Hypothalamus (tissue), 51 donors: ENCODE measurements at regions not wholly inside any gene's neighbourhood (a gene's known extent, or its start where the extent isn't known, plus 50 kb on each side); places are given as distances from the start of the nearest gene placed in this dataset.

Experiments used
- DNase-seq, 51 donors: peaks; one replicate each; lab custom pipeline; 2025; lab: John Stamatoyannopoulos, UW

DNA sequence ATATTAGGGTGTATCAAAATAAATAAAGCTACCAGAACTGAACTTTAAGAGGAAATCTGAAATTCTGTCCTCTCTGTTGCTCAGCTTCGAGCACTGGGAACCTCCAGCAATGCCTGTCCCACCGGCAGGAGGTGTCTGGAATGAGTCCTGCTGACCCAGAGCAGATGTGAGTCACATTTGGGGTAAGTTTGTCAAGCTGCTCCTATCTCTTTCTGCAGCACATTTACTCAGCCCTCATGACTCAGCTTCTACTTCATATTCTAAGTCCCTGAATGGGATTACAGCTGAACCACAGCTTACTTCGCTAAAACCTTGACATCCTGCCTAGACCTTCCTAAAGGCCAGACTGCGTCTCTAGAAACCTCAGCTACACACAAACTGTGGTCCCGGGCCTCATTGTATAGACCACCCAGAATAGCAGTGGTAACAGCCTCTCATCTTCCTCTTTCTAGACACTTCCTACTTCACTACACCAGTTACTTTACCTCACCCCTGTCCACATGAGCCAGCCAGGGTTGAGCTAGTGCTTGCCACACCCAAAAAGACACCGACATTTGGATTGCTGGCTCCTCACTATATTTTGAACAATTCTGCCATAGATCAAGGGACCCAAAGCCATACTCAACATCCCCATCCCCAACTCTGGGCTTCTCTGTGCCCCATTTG, 109.6 kb upstream of the TMCO5A start:
- no peak for DNase-seq

DNA sequence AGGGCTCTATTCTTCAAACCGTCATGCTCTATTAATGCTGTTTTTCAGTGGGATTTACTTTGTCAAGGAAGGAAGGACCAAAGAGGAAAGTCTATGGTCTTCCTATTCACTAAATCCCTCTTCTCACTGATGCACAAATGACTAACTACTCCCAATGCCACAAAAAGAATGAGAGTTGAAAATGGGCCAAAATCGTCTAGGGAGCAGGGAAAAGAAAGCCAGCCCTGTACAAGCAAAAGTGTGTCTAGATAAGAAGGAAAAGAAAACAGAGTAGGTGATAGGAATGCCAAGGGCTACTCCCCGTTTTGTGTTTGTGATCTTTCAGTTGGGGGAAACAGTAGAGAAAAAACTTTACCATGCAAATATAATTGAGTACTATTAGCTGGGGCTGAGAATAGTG, 97.2 kb upstream of the TMCO5A start:
- no peak for DNase-seq

- no peak for DNase-seq
Observed at GRCh38 chr15:37847776-37848175, 86.7 kb upstream of the TMCO5A start.

GRCh38 chr15:37856109-37856508, 78.3 kb upstream of the TMCO5A start:
- DNase-seq = no peak

DNA sequence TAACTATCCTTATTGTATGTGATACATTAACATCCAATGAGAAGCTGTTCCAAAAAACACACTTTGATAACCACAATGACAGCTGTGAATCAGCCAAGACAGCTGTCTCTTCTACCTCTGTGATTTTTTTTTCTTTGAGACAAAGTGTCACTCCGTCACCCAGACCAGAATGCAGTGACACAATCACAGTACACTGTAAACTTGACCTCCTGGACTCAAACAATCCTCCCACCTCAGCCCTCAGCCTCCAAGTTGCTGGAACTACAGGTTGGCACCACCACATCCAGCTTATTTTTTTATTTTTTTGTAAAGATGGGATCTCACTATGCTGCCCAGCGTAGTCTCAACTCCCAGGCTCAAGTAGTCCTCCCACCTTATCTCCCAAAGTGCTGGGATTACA, 73.5 kb upstream of the TMCO5A start:
- no peak for DNase-seq

DNA sequence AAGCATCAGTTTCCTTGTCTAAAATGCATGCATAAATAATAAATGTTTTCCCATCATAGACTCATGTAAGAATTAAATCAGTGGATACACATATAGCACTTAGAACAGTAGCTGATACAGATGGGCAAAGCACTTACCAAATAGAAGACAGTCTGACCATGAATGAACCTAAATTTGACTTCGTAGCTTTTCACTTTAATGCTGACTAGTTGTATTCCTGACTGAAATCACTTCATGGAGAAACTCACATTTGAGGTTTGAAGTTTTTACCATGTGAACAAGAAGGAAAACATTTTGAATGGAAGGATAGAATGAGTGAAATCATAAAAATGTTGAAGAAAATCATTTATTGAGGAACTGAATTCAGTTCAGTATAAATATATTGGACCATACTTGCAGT, 68.8 kb upstream of the TMCO5A start:
- DNase-seq = no peak

DNA sequence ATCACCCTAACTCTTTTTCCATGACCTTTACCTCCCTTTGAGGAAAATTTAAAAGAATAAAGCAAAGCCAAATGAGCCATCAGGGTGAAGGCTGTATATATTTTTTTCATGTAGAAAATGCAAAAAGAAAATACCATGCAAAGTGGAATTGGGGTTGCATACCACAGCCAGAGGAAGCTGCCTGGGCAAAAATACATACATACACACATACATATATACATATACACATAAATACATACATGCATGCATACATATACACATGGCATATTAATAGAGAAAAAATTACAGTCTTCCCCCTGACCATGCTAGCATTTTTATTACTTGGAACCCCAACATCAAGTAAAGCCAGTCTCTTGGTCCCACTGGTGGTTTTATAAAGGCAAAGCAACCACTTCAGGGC, 63.7 kb upstream of the TMCO5A start:
- no peak for DNase-seq

DNA sequence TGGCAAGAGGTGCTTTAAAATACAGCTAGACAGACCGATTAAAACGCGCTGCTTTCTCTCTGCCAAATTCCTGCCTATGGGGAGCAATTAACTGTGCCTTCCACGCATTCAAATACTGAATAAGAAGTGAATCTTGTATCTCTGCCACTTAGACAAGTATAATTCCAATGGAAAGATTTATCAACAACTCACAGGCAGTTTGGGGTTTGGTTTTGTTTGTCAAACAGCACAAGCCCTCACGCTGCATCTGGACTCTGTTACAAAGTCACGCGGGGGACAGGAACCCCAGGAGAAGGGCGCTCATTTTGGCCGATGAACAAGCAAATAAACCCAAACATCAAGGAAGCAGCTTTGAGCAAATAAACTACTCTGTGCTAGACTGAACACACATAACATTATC, 61.8 kb upstream of the TMCO5A start:
- peak in 1 of 51 donors; percentile 13 for DNase-seq

DNA sequence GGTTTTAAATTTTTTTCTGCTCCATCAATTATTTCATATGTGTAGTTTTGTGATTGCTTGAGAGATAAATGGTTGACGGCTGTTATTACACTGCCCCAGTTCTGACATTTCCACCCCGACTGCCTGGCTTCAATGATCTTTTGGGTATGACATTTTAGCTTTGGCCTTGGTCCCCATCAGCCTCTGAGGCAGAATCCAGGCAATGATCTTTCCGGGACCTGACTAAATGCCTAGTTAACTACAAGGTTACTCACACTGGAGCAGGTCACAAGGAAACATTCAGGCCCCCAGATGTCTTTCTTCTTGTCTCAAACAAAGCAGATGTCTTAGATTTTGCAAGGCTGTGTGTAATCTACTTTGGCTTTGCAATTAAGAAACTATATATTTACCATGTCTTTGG, 61.1 kb upstream of the TMCO5A start:
- DNase-seq = no peak

DNA sequence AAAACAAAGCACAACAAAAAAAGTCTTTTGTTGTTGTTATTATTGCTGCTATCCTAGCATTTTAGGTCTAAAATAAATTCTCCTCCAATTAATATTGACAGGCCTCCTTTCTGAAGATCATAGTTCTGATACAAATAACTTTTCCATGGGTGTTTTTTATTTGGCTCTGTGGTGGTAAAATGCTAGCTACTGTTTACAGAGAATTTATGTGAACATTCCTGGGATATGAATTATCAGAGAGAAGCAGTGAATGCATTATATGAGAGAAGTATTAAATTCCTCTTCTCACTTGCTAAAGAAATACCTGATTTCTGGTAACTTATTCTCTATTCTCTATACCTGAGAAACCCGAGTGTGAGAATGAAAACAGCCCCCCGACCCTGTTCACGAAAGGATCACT, 57.5 kb upstream of the TMCO5A start:
- DNase-seq = no peak

DNA sequence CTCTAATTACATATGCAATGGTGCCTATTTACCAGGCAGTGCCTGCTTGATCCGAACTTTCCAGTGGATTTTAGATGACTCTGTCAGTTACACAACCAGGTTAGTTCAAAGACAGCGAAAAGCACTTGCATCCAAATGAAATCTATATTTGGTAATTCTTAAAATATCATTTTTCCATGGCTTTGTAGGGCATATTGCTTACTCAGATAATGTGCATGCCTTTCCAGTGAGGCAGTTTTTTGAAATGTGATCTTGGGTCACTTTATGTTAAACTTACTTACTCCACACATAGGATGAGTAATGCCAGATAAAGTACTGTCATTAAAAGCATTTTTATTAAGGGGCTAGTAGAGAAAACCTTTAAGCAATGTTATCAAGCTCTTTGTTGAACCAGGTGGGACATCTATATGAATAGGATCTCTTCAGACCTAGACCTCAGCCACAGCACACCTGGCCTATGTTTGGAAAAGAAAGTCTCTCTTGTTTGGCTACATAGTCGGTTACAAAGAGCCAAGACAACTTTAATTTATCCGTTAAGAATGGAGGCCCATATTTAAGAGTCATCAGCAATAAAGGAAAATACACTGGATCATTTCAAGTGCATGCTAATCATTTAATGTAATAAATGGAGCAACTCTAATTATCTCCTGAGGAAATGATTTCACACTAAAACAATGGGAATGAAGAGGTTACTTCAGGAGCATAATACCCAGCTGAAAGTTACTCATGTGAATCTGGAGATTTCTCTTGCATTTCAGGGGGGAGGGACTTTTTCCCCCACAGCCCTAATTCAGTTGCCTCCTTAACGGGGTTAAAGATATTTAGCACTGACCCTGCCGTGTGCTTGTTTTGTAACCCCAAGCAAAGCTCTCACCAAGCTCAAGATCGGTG, 56.3 kb upstream of the TMCO5A start:
- no peak for DNase-seq

- peak in 3 of 51 donors; percentile 0 to 77 (median 1) for DNase-seq
Observed at GRCh38 chr15:37880009-37880834, 54.2 kb upstream of the TMCO5A start.

DNA sequence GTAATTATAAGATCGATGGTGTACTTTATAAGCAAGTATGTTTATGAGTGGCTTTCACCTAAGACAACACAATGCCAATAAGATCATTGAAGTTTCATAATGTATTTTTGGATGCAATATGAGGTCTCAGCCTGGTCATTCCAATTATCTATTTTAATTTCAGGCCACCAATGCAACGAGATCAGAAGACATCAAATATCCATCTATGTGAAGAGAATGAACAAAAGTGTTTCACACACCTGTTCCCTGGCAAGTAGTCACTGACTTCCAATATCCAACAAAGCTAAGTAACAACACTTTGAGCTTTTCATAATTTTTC, 53.6 kb upstream of the TMCO5A start:
- DNase-seq = no peak

DNA sequence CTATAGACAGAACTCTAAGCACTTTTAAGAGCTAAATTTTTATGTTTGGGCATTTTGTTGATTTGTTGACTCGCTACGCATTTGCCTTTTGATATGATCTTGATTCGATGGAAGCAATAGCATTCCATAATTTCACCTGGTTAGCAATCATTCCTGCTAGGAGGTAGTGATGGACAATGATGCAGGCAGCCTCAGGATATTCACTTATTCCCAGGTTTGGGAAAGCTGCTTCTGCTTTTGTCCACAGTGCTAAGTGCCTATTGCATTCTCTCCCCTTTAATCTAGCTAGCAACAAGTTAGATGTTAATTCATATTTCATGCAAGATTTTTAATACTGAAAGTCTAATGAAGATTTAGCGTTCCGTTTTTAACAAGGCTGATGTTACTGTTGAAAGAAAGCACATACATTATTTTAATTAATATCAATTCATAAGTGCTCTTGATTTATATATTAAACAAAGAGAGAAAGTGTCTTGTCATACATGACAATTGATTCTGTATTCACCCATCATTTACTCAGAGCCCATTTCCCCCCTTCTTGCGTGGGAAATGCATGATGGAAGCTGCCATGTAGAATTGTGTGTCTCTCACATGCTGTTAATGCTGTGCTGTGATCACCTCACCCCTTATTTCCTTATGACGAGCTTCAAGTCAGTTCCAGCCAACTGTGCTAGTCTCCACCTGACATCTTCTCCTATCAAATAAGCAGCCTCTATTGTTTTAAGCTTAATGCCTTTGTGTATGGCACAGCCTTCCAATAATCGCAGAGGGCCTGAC, 53.0 kb upstream of the TMCO5A start:
- DNase-seq = no peak

DNA sequence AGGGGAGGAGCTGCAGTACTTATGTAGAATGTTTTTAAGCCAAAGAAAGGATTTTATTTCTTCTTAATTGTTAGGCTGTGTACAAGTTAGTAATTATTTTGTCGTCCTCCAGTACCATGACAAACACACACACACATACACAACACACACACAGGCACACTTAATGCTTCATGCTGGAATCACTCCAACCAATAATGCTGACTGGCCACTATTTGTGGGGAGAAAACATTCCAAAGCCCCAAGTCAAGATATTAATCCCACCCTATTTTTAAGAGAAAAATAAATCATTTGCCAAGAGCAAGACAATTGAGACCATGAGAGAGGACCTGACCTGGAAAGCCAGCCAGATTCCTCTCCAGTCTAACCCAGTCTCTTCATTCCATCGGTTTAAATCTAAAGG, 51.8 kb upstream of the TMCO5A start:
- no peak for DNase-seq
